ENCODE measurements at regions not wholly inside any gene's neighbourhood (a gene's known extent, or its start where the extent isn't known, plus 50 kb on each side); places are given as distances from the start of the nearest gene placed in this dataset.

- in situ Hi-C loops (cut with HindIII; ENCODE audit: low sequenced_read_pairs) = no loop called here
- no peak for DNase-seq (ENCODE audit: low read depth, low spot score)
- H3K4me3 ChIP-seq (ENCODE audit: low read depth, low read length) = no peak overlapping the region
Measured at GRCh38 chr4:163660636-163661035, 166.1 kb downstream of the TMA16 start.

GRCh38 chr4:163662768-163663167 lies 168.3 kb downstream of the TMA16 start:
- no peak overlapping the region for H3K4me3 ChIP-seq (ENCODE audit: low read depth, low read length)
- in situ Hi-C loops (cut with HindIII; ENCODE audit: low sequenced_read_pairs) = no loop called here
- no peak for DNase-seq (ENCODE audit: low read depth, low spot score)
- no peak for TF ChIP-seq CTCF (IDR thresholded peaks at IDR 0.05; ENCODE audit: low read depth, low read length)

More at GRCh38 chr4:163660636-163661035, 166.1 kb downstream of the TMA16 start:
- no peak for TF ChIP-seq CTCF (IDR thresholded peaks at IDR 0.05; ENCODE audit: low read depth, low read length)

DNA sequence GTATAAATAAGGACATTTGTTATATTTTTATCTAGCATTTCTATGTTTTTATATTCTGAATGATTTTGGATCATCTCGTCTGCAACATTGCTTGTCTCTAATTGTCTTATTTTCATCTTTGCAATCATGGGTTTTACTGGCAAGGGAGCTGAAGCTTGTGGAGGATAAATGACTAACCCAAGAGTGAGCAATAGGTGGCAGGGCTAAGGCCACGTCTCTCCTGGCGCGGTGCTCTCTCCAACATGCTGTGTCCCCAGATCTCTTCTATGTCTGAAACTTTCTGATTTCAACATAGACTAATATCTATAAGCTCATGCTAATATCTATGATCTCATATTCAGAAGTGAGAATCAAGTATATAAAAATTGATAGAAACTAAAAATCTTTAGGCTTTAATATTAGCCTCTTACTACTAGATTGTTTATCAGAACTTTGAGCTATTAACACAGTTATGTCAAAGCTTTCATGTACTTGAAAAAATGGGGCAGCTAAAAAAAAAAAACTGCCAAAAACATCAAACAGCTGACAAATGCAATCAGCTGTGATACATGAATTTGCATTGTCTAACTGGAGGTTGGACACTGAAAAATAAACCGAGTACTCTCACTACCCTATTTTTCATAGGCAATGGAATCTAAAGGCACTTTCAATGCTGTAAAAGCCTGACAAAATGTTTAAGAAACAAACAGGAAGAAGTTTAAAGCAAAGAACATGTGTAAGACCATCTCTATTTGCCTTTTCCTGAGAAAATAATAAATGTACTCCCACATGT lies 169.2 kb downstream of the TMA16 start:
- TF ChIP-seq CTCF (IDR thresholded peaks at IDR 0.05; ENCODE audit: low read depth, low read length) = no peak
- no peak for DNase-seq (ENCODE audit: low read depth, low spot score)
- in situ Hi-C loops (cut with HindIII; ENCODE audit: low sequenced_read_pairs) = no loop called here
- no peak overlapping the region for H3K4me3 ChIP-seq (ENCODE audit: low read depth, low read length)

GRCh38 chr4:163665101-163665500 lies 170.6 kb downstream of the TMA16 start:
- in situ Hi-C loops (cut with HindIII; ENCODE audit: low sequenced_read_pairs) = no loop called here
- no peak overlapping the region for H3K4me3 ChIP-seq (ENCODE audit: low read depth, low read length)
- TF ChIP-seq CTCF (IDR thresholded peaks at IDR 0.05; ENCODE audit: low read depth, low read length) = no peak
- no peak for DNase-seq (ENCODE audit: low read depth, low spot score)

- TF ChIP-seq CTCF (IDR thresholded peaks at IDR 0.05; ENCODE audit: low read depth, low read length) = no peak
- H3K4me3 ChIP-seq (ENCODE audit: low read depth, low read length) = no peak overlapping the region
- no peak for DNase-seq (ENCODE audit: low read depth, low spot score)
- in situ Hi-C loops (cut with HindIII; ENCODE audit: low sequenced_read_pairs) = no loop called here
Measured at GRCh38 chr4:163665521-163666331, 171.2 kb downstream of the TMA16 start.

- DNase-seq (ENCODE audit: low read depth, low spot score) = no peak
- H3K4me3 ChIP-seq (ENCODE audit: low read depth, low read length) = no peak overlapping the region
- no peak for TF ChIP-seq CTCF (IDR thresholded peaks at IDR 0.05; ENCODE audit: low read depth, low read length)
- in situ Hi-C loops (cut with HindIII; ENCODE audit: low sequenced_read_pairs) = no loop called here
Measured at GRCh38 chr4:163666332-163666873, 171.9 kb downstream of the TMA16 start.
